HG03159 (cell line): ENCODE measurements at regions not wholly inside any gene's neighbourhood (a gene's known extent, or its start where the extent isn't known, plus 50 kb on each side); places are given as distances from the start of the nearest gene placed in this dataset.

ENCODE experiments used
- ATAC-seq: cut with Tn5 transposase; IDR thresholded peaks from one replicate; pipeline ENCODE4 v1.9.1; 2021; ENCODE audit warnings: mild to moderate bottlenecking, moderate library complexity; ENCODE audit not compliant: unreplicated experiment

GRCh38 chr2:189267925-189268579, 88.5 kb upstream of the COL5A2 start:
- ATAC-seq = no peak

- ATAC-seq = no peak
These were observed 89.2 kb upstream of the COL5A2 start for GRCh38 chr2:189268763-189269162.

GRCh38 chr2:189273734-189274133, 94.2 kb upstream of the COL5A2 start:
- no peak for ATAC-seq

GRCh38 chr2:189274361-189274760, 94.8 kb upstream of the COL5A2 start:
- no peak for ATAC-seq

GRCh38 chr2:189276277-189276676, 96.7 kb upstream of the COL5A2 start:
- no peak for ATAC-seq

GRCh38 chr2:189281201-189281600, 101.6 kb upstream of the COL5A2 start:
- ATAC-seq = no peak

GRCh38 chr2:189285349-189285748, 105.8 kb upstream of the COL5A2 start:
- ATAC-seq = no peak

GRCh38 chr2:189285962-189286645, 106.5 kb upstream of the COL5A2 start:
- ATAC-seq = no peak

- ATAC-seq = no peak
These were observed 107.8 kb upstream of the COL5A2 start for GRCh38 chr2:189287363-189287762.

GRCh38 chr2:189287982-189288521, 108.5 kb upstream of the COL5A2 start:
- peak; percentile 82 for ATAC-seq

- no peak for ATAC-seq
These were observed 111.9 kb upstream of the COL5A2 start for GRCh38 chr2:189291460-189291859.

GRCh38 chr2:189293164-189293563, 113.6 kb upstream of the COL5A2 start:
- no peak for ATAC-seq

- ATAC-seq = no peak
These were observed 117.9 kb upstream of the COL5A2 start for GRCh38 chr2:189297446-189297845.

- no peak for ATAC-seq
These were observed 118.5 kb upstream of the COL5A2 start for GRCh38 chr2:189298038-189298437.

GRCh38 chr2:189298481-189298880, 118.9 kb upstream of the COL5A2 start:
- ATAC-seq = no peak

GRCh38 chr2:189299974-189300373, 120.4 kb upstream of the COL5A2 start:
- ATAC-seq = no peak

- no peak for ATAC-seq
These were observed 121.4 kb upstream of the COL5A2 start for GRCh38 chr2:189300916-189301315.

- no peak for ATAC-seq
These were observed 122.8 kb upstream of the COL5A2 start for GRCh38 chr2:189302274-189302948.

GRCh38 chr2:189304360-189304759, 124.8 kb upstream of the COL5A2 start:
- no peak for ATAC-seq

- no peak for ATAC-seq
These were observed 125.9 kb upstream of the COL5A2 start for GRCh38 chr2:189305291-189305943.

- no peak for ATAC-seq
These were observed 127.0 kb upstream of the COL5A2 start for GRCh38 chr2:189306525-189306924.
